Activated T-cell treated with anti-CD3 and anti-CD28 coated beads, Interleukin-2, amount 50 U/mL, for 4 hours (primary cell): ENCODE measurements at regions not wholly inside any gene's neighbourhood (a gene's known extent, or its start where the extent isn't known, plus 50 kb on each side); places are given as distances from the start of the nearest gene placed in this dataset.

Source experiments
- ATAC-seq, 2 donors: fragments of 200-7000 bp; cut with Tn5 transposase; one replicate each; pipeline ENCODE4 v1.10.0; 2021
- DNase-seq: peaks from one replicate; pipeline ENCODE4 v3.0.0-alpha.2; 2020
- H3K27me3 Mint-ChIP-seq: one replicate; pipeline ENCODE4 v1.8.0; 2021; ENCODE audit warnings: low read depth, mixed read lengths
- H3K36me3 Mint-ChIP-seq: one replicate; pipeline ENCODE4 v1.8.0; 2022; ENCODE audit warnings: mixed read lengths; ENCODE audit not compliant: insufficient read depth
- H3K4me1 Mint-ChIP-seq: one replicate; pipeline ENCODE4 v1.8.0; 2021; ENCODE audit warnings: low read depth, mixed read lengths
- H3K4me3 Mint-ChIP-seq: one replicate; pipeline ENCODE4 v1.8.0; 2021; ENCODE audit warnings: mild to moderate bottlenecking, moderate library complexity, mixed read lengths
- H3K9me3 Mint-ChIP-seq: one replicate; pipeline ENCODE4 v1.8.0; 2021; ENCODE audit warnings: mixed read lengths

GRCh38 chr2:228841877-228842276, 429.2 kb downstream of the PID1 start:
- no peak for DNase-seq
- Mint-ChIP-seq H3K4me1 (no peaks in the 10 kb centered on the region), H3K4me3 (no peak overlapping the region), H3K9me3 (no peaks in the 10 kb centered on the region), H3K36me3 (no peaks in the 10 kb centered on the region), H3K27me3 (no peaks in the 10 kb centered on the region)
- ATAC-seq = no peak

- Mint-ChIP-seq H3K36me3 (no peaks in the 10 kb centered on the region), H3K4me1 (no peaks in the 10 kb centered on the region), H3K9me3 (no peaks in the 10 kb centered on the region), H3K27me3 (no peaks in the 10 kb centered on the region), H3K4me3 (no peak overlapping the region)
- ATAC-seq (no peak), DNase-seq (no peak)
These were observed 429.6 kb downstream of the PID1 start for GRCh38 chr2:228841475-228841874.

GRCh38 chr2:228840743-228841114, 430.4 kb downstream of the PID1 start:
- no peak overlapping the region for H3K4me3 Mint-ChIP-seq
- no peaks in the 10 kb centered on the region for H3K9me3 Mint-ChIP-seq
- DNase-seq = no peak
- ATAC-seq = no peak
- no peaks in the 10 kb centered on the region for H3K27me3 Mint-ChIP-seq
- no peaks in the 10 kb centered on the region for H3K36me3 Mint-ChIP-seq
- no peaks in the 10 kb centered on the region for H3K4me1 Mint-ChIP-seq

GRCh38 chr2:228840113-228840742, 430.9 kb downstream of the PID1 start:
- no peaks in the 10 kb centered on the region for H3K9me3 Mint-ChIP-seq
- H3K36me3 Mint-ChIP-seq = no peaks in the 10 kb centered on the region
- no peak overlapping the region for H3K4me3 Mint-ChIP-seq
- no peaks in the 10 kb centered on the region for H3K4me1 Mint-ChIP-seq
- ATAC-seq (no peak), DNase-seq (no peak)
- no peaks in the 10 kb centered on the region for H3K27me3 Mint-ChIP-seq

GRCh38 chr2:228839421-228839876, 431.6 kb downstream of the PID1 start:
- H3K4me1 Mint-ChIP-seq = no peaks in the 10 kb centered on the region
- no peak overlapping the region for H3K4me3 Mint-ChIP-seq
- no peaks in the 10 kb centered on the region for H3K27me3 Mint-ChIP-seq
- no peaks in the 10 kb centered on the region for H3K9me3 Mint-ChIP-seq
- no peaks in the 10 kb centered on the region for H3K36me3 Mint-ChIP-seq
- ATAC-seq = no peak
- DNase-seq = no peak

GRCh38 chr2:228838819-228839218, 432.3 kb downstream of the PID1 start:
- Mint-ChIP-seq H3K4me3 (no peak overlapping the region), H3K4me1 (no peaks in the 10 kb centered on the region), H3K36me3 (no peaks in the 10 kb centered on the region), H3K27me3 (no peaks in the 10 kb centered on the region), H3K9me3 (no peaks in the 10 kb centered on the region)
- ATAC-seq (no peak), DNase-seq (no peak)

- Mint-ChIP-seq H3K4me1 (no peaks in the 10 kb centered on the region), H3K36me3 (no peaks in the 10 kb centered on the region), H3K27me3 (no peaks in the 10 kb centered on the region), H3K4me3 (no peak overlapping the region), H3K9me3 (peaks cover 12% of the 10 kb centered on the region)
- DNase-seq (no peak), ATAC-seq (no peak)
These were observed 442.7 kb downstream of the PID1 start for GRCh38 chr2:228828397-228828796.

GRCh38 chr2:228827056-228827700, 443.9 kb downstream of the PID1 start:
- no peak for ATAC-seq
- no peak overlapping the region for H3K4me3 Mint-ChIP-seq
- no peaks in the 10 kb centered on the region for H3K36me3 Mint-ChIP-seq
- peaks cover 14% of the 10 kb centered on the region for H3K9me3 Mint-ChIP-seq
- H3K27me3 Mint-ChIP-seq = no peaks in the 10 kb centered on the region
- no peaks in the 10 kb centered on the region for H3K4me1 Mint-ChIP-seq
- DNase-seq = no peak

- H3K4me1 Mint-ChIP-seq = no peaks in the 10 kb centered on the region
- no peak for ATAC-seq
These were observed 451.4 kb downstream of the PID1 start for GRCh38 chr2:228819701-228820100.

GRCh38 chr2:228802181-228803071, 468.7 kb downstream of the PID1 start:
- peaks cover 7% of the 10 kb centered on the region for H3K9me3 Mint-ChIP-seq

More at GRCh38 chr2:228819701-228820100, 451.4 kb downstream of the PID1 start:
- DNase-seq = no peak
- Mint-ChIP-seq H3K27me3 (no peaks in the 10 kb centered on the region), H3K9me3 (peaks cover 11% of the 10 kb centered on the region), H3K36me3 (no peaks in the 10 kb centered on the region), H3K4me3 (no peak overlapping the region)

GRCh38 chr2:228801451-228801850, 469.6 kb downstream of the PID1 start:
- no peaks in the 10 kb centered on the region for H3K36me3 Mint-ChIP-seq

More at GRCh38 chr2:228802181-228803071, 468.7 kb downstream of the PID1 start:
- DNase-seq = no peak
- ATAC-seq = no peak
- Mint-ChIP-seq H3K4me1 (no peaks in the 10 kb centered on the region), H3K27me3 (no peaks in the 10 kb centered on the region), H3K36me3 (no peaks in the 10 kb centered on the region), H3K4me3 (no peak overlapping the region)

GRCh38 chr2:228799208-228799588, 471.9 kb downstream of the PID1 start:
- H3K9me3 Mint-ChIP-seq = peaks cover 14% of the 10 kb centered on the region
- no peaks in the 10 kb centered on the region for H3K27me3 Mint-ChIP-seq
- DNase-seq = no peak
- no peak for ATAC-seq
- H3K4me3 Mint-ChIP-seq = no peak overlapping the region
- no peaks in the 10 kb centered on the region for H3K36me3 Mint-ChIP-seq
- no peaks in the 10 kb centered on the region for H3K4me1 Mint-ChIP-seq

More at GRCh38 chr2:228801451-228801850, 469.6 kb downstream of the PID1 start:
- Mint-ChIP-seq H3K4me3 (no peak overlapping the region), H3K4me1 (no peaks in the 10 kb centered on the region), H3K27me3 (no peaks in the 10 kb centered on the region), H3K9me3 (peaks cover 11% of the 10 kb centered on the region)
- ATAC-seq (no peak), DNase-seq (no peak)

- no peak for ATAC-seq
- no peak overlapping the region for H3K4me3 Mint-ChIP-seq
- DNase-seq = no peak
- no peaks in the 10 kb centered on the region for H3K27me3 Mint-ChIP-seq
- peaks cover 14% of the 10 kb centered on the region for H3K9me3 Mint-ChIP-seq
- no peaks in the 10 kb centered on the region for H3K36me3 Mint-ChIP-seq
- H3K4me1 Mint-ChIP-seq = no peaks in the 10 kb centered on the region
These were observed 472.5 kb downstream of the PID1 start for GRCh38 chr2:228798458-228799207.

- no peak overlapping the region for H3K4me3 Mint-ChIP-seq
- H3K36me3 Mint-ChIP-seq = no peaks in the 10 kb centered on the region
- H3K4me1 Mint-ChIP-seq = no peaks in the 10 kb centered on the region
- no peaks in the 10 kb centered on the region for H3K27me3 Mint-ChIP-seq
- peaks cover 18% of the 10 kb centered on the region for H3K9me3 Mint-ChIP-seq
- ATAC-seq = no peak
- no peak for DNase-seq
These were observed 474.7 kb downstream of the PID1 start for GRCh38 chr2:228796386-228796785.
